ENCODE measurements at regions not wholly inside any gene's neighbourhood (a gene's known extent, or its start where the extent isn't known, plus 50 kb on each side); places are given as distances from the start of the nearest gene placed in this dataset.
A peak's percentile ranks its signal among the peaks of the same experiment; 100 is the strongest.

DNA sequence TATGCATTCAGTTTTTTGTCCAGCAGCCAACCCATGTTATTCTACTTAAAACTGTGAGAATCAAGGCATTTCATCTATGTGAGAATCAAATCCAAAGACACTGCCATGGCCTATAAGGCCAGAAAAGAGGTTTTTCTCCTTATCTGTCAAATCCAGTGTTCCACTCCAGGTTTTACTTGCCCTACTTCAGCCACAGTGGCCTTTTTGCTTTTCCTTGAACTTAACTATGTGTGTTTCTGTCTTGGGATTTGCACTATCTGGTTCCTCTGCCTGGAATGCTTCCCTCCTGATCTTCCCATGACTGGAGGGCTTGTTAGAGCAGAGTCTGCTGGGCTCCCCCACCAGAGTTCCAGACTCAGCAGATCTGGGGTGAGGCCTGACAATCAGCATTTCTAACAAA is 113.1 kb upstream of the DOK5 start:
- DNase-seq (ENCODE audit: low read depth, low spot score): peak; percentile 3

DNA sequence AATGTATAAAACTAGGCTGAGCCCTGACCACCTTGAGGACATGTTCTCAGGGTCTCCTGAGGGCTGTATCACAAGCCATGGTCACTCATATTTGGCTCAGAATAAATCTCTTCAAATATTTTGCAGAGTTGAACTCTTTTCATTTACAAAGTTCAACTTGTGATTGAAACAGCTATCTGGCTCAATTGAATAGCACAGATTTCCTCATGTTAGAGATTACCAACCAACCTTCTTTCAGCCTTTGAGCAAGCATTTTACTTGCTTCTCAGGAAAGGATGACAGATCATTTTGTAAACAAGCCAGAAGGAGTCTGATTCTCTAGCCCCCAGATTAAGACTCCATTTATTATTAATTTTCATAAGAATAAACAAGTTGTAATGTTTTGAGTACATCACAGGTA is 111.0 kb upstream of the DOK5 start:
- DNase-seq (ENCODE audit: low read depth, low spot score): no peak

GRCh38 chr20:54364919-54365318 is 110.5 kb upstream of the DOK5 start:
- DNase-seq (ENCODE audit: low read depth, low spot score): no peak

DNA sequence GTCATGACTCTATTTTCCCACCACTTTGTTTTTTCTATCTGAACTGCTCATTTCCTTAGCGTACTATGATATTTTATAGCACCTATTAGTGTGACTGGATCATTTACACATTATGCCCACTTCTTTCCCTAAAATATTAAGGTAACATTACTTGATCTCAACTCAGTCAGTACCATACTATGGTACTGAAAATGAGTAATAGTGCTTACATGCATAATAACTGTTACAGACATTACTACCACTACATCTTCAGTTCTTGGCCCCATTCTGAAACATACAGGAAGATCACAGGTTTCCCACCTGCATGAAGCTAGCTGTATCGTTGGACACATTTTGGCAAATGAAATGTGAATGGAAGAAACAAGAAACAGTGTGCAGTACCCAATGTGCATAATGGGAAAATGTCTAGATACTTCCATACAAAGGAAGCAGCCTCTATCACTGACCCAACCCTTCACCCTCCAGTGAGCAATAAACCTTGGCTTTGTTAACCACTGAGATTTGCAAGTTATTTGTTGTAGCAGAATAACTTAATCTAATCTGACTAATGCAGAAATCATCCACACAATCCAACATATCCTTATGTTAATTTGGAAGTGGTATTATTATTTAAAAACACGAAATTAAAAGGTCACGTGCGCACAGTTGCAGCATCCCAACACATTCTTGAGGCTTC is 108.6 kb upstream of the DOK5 start:
- DNase-seq (ENCODE audit: low read depth, low spot score): no peak

DNA sequence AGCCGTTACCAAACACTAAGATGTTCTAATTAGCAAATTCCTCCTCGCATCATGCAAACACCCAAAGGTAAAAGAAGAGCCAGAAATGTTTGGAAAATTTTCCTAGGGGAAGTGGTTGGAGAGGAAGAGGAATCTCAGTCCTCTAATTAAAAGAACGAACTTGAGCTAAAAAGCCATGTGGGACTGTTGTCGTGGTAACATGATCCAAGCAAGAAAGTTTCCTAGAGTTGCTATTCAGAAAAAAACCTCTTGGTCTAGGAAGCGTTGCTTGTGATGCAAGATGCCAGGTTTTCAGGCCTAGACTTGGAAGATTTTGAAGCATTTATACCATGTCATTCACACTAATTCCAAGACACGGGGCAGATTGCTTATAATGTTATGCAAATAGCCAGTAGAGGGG is 106.8 kb upstream of the DOK5 start:
- no peak for DNase-seq (ENCODE audit: low read depth, low spot score)

GRCh38 chr20:54372313-54372712 is 103.1 kb upstream of the DOK5 start:
- DNase-seq (ENCODE audit: low read depth, low spot score): no peak

DNA sequence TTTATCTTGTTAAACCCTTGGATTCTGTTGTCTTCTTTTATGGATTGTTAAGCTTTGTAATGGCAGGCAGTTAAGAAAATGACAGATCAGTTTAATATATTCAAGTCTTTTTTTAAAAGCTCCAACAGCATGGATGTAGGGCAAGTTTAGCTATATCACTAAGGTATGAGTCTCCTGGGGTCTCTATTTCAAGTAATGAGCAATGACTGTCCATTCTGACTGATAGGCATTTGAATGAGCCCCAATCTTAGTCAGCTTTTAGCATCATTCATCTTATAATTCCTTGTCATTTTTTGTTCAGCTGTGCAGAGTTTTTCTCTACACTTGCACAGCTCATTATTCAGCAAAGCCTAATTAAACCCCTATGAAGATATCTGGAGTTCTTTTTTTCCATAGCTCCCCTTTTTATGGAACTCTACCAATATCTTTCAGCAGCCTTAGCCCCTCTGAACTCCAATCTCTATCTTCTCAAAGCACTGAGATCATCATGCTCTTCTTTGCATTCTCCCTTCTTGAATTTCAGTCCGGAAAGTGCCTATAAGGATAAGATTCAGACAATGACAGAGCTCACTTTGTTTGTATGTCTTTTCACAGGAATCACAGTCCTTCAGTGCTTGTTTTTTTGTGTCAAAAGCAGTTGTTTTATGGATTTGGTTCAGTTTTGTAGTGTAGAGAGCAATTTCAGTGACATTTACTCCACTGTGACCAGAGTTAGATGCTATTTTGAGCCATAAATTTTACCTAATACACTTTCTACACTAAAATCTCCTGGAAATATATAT is 97.2 kb upstream of the DOK5 start:
- no peak for DNase-seq (ENCODE audit: low read depth, low spot score)

- DNase-seq (ENCODE audit: low read depth, low spot score): no peak
Observed at GRCh38 chr20:54379893-54380584, 95.4 kb upstream of the DOK5 start.

DNA sequence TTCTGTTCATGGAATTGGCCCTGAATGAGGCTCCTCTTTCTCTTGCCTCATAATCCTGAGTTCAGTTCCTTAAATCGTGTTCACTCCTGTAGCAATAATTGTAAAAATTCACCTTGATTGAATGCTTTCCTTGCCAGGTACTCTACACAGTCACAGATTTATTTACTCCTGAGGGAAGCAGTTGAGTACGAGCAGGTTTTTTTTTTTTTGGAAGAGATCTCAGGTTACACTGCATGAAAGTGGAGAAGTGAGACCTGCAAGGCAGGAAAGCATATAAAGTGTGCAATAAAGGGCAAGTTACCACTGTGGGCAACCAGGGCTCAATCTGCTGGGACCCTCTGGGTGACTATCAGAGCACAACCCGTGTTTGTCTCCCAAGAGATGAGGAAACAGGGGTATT is 93.0 kb upstream of the DOK5 start:
- peak; percentile 4 for DNase-seq (ENCODE audit: low read depth, low spot score)

DNA sequence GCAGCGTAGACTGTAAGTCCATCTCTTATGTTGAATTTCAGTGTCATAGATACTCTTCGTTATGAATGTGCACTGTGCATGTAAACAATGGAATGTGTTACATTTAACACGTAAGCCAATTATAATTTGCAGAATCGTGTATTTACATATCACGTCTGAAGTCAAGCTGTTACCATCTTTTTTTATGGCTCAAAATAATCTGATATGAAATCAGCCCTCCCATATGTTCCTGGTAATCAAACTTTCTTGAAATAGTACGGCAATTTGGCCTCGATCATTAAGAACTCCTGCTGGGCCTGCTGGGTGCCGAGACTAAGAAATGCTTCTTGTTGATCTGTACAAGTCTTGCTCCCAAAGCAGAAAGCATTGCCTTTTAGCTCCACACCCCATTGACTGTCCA is 89.6 kb upstream of the DOK5 start:
- no peak for DNase-seq (ENCODE audit: low read depth, low spot score)

DNA sequence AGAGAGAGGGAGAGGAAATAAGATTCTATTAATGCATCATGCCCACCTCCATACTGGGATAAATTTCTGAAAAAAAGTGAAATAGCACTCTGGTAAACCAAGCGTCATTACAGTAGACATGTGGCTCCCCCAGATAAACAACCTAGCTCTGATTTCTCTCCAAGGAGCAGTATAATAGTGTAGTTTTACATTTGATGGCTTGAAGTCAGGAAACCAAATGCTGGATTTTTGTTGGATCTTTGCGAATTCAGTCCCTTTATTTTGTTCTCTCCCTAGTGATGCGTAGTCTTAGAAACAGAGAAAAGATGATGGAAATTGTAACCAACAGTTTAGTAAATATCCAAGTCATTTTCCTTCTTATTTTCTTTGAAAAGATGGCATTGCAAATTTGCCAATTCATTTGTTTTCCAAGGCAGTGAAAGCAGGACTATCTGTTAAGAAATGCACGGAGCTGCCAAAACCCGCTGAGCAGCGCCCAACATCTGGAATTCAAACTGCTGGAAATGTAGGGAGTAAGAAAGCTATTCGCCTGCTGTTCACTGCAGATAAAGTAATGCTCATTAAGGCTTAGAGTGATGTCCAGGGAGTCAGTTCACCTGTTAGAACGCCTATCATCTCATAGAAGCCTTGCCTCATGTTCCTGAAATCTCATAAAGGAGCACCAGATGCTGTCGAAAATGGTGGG is 85.7 kb upstream of the DOK5 start:
- DNase-seq (ENCODE audit: low read depth, low spot score): no peak

- DNase-seq (ENCODE audit: low read depth, low spot score): no peak
Observed at GRCh38 chr20:54397292-54398140, 77.9 kb upstream of the DOK5 start.

GRCh38 chr20:54398814-54399213 is 76.6 kb upstream of the DOK5 start:
- no peak for DNase-seq (ENCODE audit: low read depth, low spot score)

DNA sequence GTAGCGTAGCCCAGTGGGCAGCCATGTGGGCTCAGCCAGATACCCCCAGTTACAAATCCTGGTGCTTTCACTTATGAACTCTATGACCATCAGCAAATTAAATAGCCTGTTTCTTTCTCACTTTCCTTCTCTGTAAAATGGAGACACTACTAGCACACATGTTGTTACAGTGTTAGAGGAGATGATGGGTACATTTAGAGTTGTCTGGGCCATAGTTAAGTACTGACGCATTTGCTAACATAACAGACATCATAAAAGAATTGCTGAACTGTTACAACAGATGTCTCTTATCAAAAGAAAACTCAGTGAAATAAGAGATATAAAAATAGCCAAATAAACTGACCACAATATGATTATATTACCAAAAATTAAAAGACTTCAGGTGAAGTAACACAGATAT is 69.9 kb upstream of the DOK5 start:
- DNase-seq (ENCODE audit: low read depth, low spot score): no peak

- no peak for DNase-seq (ENCODE audit: low read depth, low spot score)
Observed at GRCh38 chr20:54407459-54407858, 67.9 kb upstream of the DOK5 start.

DNA sequence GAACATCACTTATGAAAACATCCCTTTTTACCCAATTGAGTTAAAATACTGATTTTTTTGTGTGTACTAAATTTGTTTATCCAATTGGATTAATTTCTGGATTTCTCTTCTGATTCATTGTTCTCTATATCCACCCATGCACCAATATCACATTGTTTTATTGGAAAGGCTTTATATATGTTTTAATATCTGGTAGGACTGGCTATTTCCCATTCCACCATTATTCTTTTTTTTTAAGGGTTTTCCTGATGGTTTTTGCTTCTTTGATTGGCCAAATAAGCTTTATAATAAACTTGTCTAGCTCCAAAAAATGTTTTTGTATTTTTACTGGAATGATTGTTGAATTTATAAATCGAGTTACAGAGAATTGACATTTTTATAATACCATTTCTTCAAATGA is 59.4 kb upstream of the DOK5 start:
- DNase-seq (ENCODE audit: low read depth, low spot score): no peak

DNA sequence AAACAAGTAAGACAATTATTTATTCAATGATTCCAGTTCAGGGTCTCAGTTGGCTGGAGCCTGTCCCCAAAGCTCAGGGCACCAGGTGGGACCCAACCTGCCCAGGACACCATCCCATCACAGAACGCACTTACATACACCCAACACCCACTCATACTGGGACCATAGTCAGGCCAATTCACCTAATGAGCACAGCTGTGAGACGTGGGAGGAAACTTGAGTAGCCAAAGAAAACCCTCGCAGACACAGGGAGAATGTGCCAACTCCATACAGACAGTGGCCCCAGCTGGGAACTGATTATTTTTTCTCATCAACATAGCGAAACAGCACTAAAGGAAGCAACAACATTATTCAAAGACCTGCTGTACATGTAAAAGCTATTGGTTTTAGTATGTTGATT is 58.6 kb upstream of the DOK5 start:
- DNase-seq (ENCODE audit: low read depth, low spot score): no peak

GRCh38 chr20:54419531-54419930 is 55.9 kb upstream of the DOK5 start:
- no peak for DNase-seq (ENCODE audit: low read depth, low spot score)

Measured in ELF-1 (cell line).